HepG2 (cell line): ENCODE measurements at regions not wholly inside any gene's neighbourhood (a gene's known extent, or its start where the extent isn't known, plus 50 kb on each side); places are given as distances from the start of the nearest gene placed in this dataset.

Experiments
- FOXJ3 ChIP-seq: sonication (generic); formaldehyde crosslinking; IDR thresholded peaks from 2 replicates; pipeline ENCODE4 v1.4.0; 2020; ENCODE audit warnings: missing genetic modification reagents, mild to moderate bottlenecking, borderline replicate concordance
- ZBTB38 ChIP-seq: sonication (generic); formaldehyde crosslinking; IDR thresholded peaks from 2 replicates; pipeline ENCODE4 v1.5.1; 2020; ENCODE audit warnings: mild to moderate bottlenecking, missing genetic modification reagents
- ZFP82 ChIP-seq: sonication (generic); formaldehyde crosslinking; IDR thresholded peaks from 2 replicates; pipeline ENCODE4 v1.5.1; 2020; ENCODE audit warnings: mild to moderate bottlenecking, missing genetic modification reagents, borderline replicate concordance
- ZNF33A ChIP-seq: sonication (generic); formaldehyde crosslinking; IDR thresholded peaks from 2 replicates; pipeline ENCODE4 v1.5.1; 2020; ENCODE audit warnings: missing genetic modification reagents, mild to moderate bottlenecking, moderate library complexity, borderline replicate concordance
- TF ChIP-seq, protein P1 (sequence below): sonication (generic); formaldehyde crosslinking; IDR thresholded peaks from 2 replicates; pipeline ENCODE4 v1.8.1; 2022; ENCODE audit warnings: low read depth, mild to moderate bottlenecking, missing genetic modification reagents
- TF ChIP-seq, protein P2 (sequence below): sonication (generic); formaldehyde crosslinking; IDR thresholded peaks from 2 replicates; pipeline ENCODE4 v1.4.0; 2020; ENCODE audit warnings: mild to moderate bottlenecking, missing genetic modification reagents
- TF ChIP-seq, protein P3 (sequence below): IDR thresholded peaks from 2 replicates; pipeline ENCODE4 v1.6.1; 2016

DNA sequence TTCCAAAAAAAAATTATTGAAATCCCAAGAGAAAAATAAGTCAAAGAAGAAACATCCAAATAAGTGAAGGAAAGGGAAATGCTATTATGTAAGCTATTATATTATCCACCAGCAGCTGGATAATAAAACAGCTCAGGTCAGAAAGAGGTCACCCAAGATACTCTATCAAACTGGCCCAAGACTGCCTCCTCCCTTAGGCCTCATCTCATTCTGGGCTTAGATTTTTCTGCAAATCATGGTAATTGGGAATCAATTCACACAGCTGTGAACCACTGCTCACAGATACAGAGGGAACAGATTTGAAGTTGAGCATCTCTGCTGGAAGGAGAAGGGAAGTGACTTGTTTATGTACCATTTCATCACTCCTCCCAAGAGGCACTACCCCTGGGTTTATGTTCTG, 294.6 kb upstream of the DPPA4 start (continued):
- TF ChIP-seq FOXJ3 (CRISPR knock-in tag) (no peak), ZNF33A (CRISPR knock-in tag) (no peak), ZFP82 (no peak), ZBTB38 (CRISPR knock-in tag) (no peak)
- TF ChIP-seq, protein P1, sequence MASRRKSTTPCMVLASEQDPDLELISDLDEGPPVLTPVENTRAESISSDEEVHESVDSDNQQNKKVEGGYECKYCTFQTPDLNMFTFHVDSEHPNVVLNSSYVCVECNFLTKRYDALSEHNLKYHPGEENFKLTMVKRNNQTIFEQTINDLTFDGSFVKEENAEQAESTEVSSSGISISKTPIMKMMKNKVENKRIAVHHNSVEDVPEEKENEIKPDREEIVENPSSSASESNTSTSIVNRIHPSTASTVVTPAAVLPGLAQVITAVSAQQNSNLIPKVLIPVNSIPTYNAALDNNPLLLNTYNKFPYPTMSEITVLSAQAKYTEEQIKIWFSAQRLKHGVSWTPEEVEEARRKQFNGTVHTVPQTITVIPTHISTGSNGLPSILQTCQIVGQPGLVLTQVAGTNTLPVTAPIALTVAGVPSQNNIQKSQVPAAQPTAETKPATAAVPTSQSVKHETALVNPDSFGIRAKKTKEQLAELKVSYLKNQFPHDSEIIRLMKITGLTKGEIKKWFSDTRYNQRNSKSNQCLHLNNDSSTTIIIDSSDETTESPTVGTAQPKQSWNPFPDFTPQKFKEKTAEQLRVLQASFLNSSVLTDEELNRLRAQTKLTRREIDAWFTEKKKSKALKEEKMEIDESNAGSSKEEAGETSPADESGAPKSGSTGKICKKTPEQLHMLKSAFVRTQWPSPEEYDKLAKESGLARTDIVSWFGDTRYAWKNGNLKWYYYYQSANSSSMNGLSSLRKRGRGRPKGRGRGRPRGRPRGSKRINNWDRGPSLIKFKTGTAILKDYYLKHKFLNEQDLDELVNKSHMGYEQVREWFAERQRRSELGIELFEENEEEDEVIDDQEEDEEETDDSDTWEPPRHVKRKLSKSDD (CRISPR knock-in tag), result no peak
- TF ChIP-seq, protein P2, sequence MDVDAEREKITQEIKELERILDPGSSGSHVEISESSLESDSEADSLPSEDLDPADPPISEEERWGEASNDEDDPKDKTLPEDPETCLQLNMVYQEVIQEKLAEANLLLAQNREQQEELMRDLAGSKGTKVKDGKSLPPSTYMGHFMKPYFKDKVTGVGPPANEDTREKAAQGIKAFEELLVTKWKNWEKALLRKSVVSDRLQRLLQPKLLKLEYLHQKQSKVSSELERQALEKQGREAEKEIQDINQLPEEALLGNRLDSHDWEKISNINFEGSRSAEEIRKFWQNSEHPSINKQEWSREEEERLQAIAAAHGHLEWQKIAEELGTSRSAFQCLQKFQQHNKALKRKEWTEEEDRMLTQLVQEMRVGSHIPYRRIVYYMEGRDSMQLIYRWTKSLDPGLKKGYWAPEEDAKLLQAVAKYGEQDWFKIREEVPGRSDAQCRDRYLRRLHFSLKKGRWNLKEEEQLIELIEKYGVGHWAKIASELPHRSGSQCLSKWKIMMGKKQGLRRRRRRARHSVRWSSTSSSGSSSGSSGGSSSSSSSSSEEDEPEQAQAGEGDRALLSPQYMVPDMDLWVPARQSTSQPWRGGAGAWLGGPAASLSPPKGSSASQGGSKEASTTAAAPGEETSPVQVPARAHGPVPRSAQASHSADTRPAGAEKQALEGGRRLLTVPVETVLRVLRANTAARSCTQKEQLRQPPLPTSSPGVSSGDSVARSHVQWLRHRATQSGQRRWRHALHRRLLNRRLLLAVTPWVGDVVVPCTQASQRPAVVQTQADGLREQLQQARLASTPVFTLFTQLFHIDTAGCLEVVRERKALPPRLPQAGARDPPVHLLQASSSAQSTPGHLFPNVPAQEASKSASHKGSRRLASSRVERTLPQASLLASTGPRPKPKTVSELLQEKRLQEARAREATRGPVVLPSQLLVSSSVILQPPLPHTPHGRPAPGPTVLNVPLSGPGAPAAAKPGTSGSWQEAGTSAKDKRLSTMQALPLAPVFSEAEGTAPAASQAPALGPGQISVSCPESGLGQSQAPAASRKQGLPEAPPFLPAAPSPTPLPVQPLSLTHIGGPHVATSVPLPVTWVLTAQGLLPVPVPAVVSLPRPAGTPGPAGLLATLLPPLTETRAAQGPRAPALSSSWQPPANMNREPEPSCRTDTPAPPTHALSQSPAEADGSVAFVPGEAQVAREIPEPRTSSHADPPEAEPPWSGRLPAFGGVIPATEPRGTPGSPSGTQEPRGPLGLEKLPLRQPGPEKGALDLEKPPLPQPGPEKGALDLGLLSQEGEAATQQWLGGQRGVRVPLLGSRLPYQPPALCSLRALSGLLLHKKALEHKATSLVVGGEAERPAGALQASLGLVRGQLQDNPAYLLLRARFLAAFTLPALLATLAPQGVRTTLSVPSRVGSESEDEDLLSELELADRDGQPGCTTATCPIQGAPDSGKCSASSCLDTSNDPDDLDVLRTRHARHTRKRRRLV (CRISPR knock-in tag), result no peak
- TF ChIP-seq, protein P3, sequence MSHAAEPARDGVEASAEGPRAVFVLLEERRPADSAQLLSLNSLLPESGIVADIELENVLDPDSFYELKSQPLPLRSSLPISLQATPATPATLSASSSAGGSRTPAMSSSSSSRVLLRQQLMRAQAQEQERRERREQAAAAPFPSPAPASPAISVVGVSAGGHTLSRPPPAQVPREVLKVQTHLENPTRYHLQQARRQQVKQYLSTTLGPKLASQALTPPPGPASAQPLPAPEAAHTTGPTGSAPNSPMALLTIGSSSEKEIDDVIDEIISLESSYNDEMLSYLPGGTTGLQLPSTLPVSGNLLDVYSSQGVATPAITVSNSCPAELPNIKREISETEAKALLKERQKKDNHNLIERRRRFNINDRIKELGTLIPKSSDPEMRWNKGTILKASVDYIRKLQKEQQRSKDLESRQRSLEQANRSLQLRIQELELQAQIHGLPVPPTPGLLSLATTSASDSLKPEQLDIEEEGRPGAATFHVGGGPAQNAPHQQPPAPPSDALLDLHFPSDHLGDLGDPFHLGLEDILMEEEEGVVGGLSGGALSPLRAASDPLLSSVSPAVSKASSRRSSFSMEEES (CRISPR knock-in tag), result no peak
